ENCODE measurements at regions not wholly inside any gene's neighbourhood (a gene's known extent, or its start where the extent isn't known, plus 50 kb on each side); places are given as distances from the start of the nearest gene placed in this dataset.

- DNase-seq (ENCODE audit: low read depth): no peak
- H3K4me3 ChIP-seq (ENCODE audit: low read depth, low read length): no peak overlapping the region
- TF ChIP-seq CTCF (IDR thresholded peaks at IDR 0.05; ENCODE audit: insufficient read depth, low read length): no peak
Observed at GRCh38 chr2:60028849-60029565, 524.4 kb downstream of the BCL11A start.

GRCh38 chr2:60025496-60025895 is 528.0 kb downstream of the BCL11A start:
- no peak for TF ChIP-seq CTCF (IDR thresholded peaks at IDR 0.05; ENCODE audit: insufficient read depth, low read length)
- DNase-seq (ENCODE audit: low read depth): no peak
- no peak overlapping the region for H3K4me3 ChIP-seq (ENCODE audit: low read depth, low read length)

GRCh38 chr2:60023256-60023985 is 530.0 kb downstream of the BCL11A start:
- H3K4me3 ChIP-seq (ENCODE audit: low read depth, low read length): no peak overlapping the region
- TF ChIP-seq CTCF (IDR thresholded peaks at IDR 0.05; ENCODE audit: insufficient read depth, low read length): no peak
- DNase-seq (ENCODE audit: low read depth): no peak

- TF ChIP-seq CTCF (IDR thresholded peaks at IDR 0.05; ENCODE audit: insufficient read depth, low read length): no peak
- H3K4me3 ChIP-seq (ENCODE audit: low read depth, low read length): no peak overlapping the region
Observed at GRCh38 chr2:60007671-60008070, 545.8 kb downstream of the BCL11A start.

GRCh38 chr2:60003076-60003475 is 550.4 kb downstream of the BCL11A start:
- TF ChIP-seq CTCF (IDR thresholded peaks at IDR 0.05; ENCODE audit: insufficient read depth, low read length): no peak
- H3K4me3 ChIP-seq (ENCODE audit: low read depth, low read length): no peak overlapping the region
- no peak for DNase-seq (ENCODE audit: low read depth)

More at GRCh38 chr2:60007671-60008070, 545.8 kb downstream of the BCL11A start:
- no peak for DNase-seq (ENCODE audit: low read depth)

- H3K4me3 ChIP-seq (ENCODE audit: low read depth, low read length): no peak overlapping the region
- DNase-seq (ENCODE audit: low read depth): no peak
- no peak for TF ChIP-seq CTCF (IDR thresholded peaks at IDR 0.05; ENCODE audit: insufficient read depth, low read length)
Observed at GRCh38 chr2:60002183-60002867, 551.1 kb downstream of the BCL11A start.

Measured in fibroblast of the aortic adventitia (primary cell).